AG04450 (cell line): ENCODE measurements at regions not wholly inside any gene's neighbourhood (a gene's known extent, or its start where the extent isn't known, plus 50 kb on each side); places are given as distances from the start of the nearest gene placed in this dataset.

Experiments used
- CTCF ChIA-PET: fragments of 300-600, 350-600 bp; formaldehyde crosslinking; extraction: SDS; loops from one replicate; lab custom pipeline; 2022; ENCODE audit warnings: antibody characterized with exemption, inconsistent platforms; lab: Charles Lee
- POLR2A ChIA-PET: fragments of 350-600 bp; formaldehyde crosslinking; extraction: SDS; loops from one replicate; lab custom pipeline; 2021; ENCODE audit warnings: antibody characterized with exemption, inconsistent platforms; lab: Yijun Ruan, JAX
- DNase-seq: peaks from one replicate; pipeline ENCODE4 v3.0.0-alpha.2; 2011; ENCODE audit warnings: low read depth, low spot score
- H3K27ac ChIP-seq: one replicate; pipeline ENCODE4 v1.5.1; 2012; ENCODE audit warnings: low read depth, low read length, control low read depth
- H3K27me3 ChIP-seq: one replicate; pipeline ENCODE4 v1.6.0; 2012; ENCODE audit warnings: low read length; ENCODE audit not compliant: control insufficient read depth, insufficient read depth
- H3K4me3 ChIP-seq: 2 replicates; pipeline ENCODE4 v1.5.1; 2011; ENCODE audit warnings: mild to moderate bottlenecking, low read depth, low read length, control low read depth
- H3K9me3 ChIP-seq: 2 replicates; pipeline ENCODE4 v1.5.1; 2012; ENCODE audit warnings: low read length; ENCODE audit not compliant: control insufficient read depth, insufficient read depth
- TF ChIP-seq, protein P1 (sequence below): IDR thresholded peaks from 2 replicates; pipeline ENCODE4 v1.5.1; 2011; ENCODE audit warnings: low read depth, low read length, control low read depth, inconsistent platforms

DNA sequence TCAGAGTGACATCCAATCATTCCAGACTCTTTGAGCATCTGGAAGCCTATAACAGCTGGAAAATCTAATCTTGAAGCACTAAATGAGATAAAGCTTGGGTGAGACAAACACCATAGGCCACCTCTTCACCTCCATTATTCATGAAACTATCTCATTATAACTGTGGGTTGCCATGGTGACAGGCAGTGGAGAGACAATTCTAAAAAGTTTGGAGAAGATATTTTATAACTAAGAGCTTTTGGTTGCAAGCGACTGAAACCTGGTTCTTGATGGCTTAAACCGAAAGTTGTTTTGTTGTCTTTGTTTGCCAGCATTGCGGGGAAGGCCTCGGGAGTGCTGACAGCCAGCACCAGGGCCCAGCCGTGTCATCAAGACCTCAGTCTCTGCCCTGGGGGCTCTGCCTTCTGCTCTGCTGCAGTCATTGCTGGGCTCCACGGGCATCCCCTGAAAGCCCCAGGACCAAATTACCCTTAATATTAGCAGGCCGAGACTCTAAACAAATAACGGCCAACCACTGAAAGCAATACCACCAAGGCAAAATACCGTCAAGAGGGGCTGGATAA, 353.6 kb upstream of the SFSWAP start:
- POLR2A ChIA-PET, result no interaction called here
- Histone ChIP-seq H3K27me3 (no peaks in the 10 kb centered on the region), H3K27ac (no peak overlapping the region)

DNA sequence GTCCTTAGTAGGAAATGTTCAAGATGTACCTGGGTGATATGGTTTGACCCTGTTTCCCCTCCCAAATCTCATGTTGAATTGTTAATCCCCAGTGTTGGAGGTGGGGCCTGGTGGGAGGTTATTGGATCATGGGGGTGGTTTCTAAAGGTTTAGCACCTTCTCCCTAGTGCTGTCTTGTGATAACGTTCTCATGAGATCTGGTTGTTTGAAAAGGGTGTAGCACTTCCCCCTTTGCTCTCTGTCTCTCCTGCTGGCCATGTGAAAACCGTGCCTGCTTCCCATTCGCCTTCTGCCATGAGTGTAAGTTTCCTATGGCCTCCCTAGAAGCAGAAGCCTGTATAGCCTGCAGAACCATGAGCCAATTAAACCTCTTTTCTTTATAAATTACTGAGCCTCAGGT, 353.0 kb upstream of the SFSWAP start:
- peaks cover 42% of the 10 kb centered on the region for H3K9me3 ChIP-seq
- TF ChIP-seq, protein P1, sequence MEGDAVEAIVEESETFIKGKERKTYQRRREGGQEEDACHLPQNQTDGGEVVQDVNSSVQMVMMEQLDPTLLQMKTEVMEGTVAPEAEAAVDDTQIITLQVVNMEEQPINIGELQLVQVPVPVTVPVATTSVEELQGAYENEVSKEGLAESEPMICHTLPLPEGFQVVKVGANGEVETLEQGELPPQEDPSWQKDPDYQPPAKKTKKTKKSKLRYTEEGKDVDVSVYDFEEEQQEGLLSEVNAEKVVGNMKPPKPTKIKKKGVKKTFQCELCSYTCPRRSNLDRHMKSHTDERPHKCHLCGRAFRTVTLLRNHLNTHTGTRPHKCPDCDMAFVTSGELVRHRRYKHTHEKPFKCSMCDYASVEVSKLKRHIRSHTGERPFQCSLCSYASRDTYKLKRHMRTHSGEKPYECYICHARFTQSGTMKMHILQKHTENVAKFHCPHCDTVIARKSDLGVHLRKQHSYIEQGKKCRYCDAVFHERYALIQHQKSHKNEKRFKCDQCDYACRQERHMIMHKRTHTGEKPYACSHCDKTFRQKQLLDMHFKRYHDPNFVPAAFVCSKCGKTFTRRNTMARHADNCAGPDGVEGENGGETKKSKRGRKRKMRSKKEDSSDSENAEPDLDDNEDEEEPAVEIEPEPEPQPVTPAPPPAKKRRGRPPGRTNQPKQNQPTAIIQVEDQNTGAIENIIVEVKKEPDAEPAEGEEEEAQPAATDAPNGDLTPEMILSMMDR, result no peak
- H3K27me3 ChIP-seq, result no peaks in the 10 kb centered on the region
- POLR2A ChIA-PET, result no interaction called here
- H3K27ac ChIP-seq, result no peak overlapping the region
- no peak overlapping the region for H3K4me3 ChIP-seq
- CTCF ChIA-PET, result no interaction called here
- no peak for DNase-seq

More for the DNA sequence above, 353.6 kb upstream of the SFSWAP start:
- TF ChIP-seq, protein P1, result no peak
- DNase-seq, result no peak
- Histone ChIP-seq H3K4me3 (no peak overlapping the region), H3K9me3 (peaks cover 48% of the 10 kb centered on the region)
- CTCF ChIA-PET, result no interaction called here

DNA sequence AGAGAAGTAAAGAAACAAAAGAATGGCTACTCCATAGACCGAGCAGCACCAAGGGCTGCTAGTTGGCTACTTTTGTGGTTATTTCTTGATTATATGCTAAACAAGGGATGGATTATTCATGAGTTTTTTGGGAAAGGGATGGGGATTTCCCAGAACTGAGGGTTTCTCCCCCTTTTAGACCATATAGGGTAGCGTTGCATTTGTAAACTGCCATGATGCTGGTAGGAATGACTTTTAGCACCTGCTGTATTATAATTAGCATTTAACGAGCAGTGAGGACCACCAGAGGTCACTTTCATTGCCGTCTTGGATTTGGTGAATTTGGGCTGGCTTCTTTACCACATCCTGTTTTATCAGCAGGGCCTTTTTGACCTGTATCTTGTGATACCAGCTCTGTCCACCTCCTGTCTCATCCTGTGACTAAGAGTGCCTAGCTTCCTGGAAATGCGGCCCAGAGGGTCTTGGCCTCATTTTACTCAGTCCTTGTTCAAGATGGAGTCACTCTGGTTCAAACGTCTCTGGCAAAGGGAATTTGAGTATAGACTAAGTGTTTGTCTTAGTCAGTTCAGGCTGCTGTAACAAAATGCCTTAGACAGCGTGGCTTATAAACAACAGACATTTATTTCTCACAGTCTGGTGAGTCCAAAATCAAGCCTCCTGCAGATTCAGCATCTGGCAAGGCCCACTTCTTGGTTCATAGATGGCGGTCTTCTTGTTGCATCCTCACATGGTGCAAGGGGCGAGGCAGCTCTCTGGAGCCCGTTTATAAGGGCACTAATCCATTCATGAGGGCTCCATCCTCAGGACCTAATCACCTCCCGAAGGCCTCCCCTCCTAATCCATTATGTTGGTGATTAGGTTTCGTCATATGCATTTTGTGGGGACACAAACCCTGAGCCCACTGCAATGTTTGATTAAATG, 348.3 kb upstream of the SFSWAP start:
- TF ChIP-seq, protein P1, result no peak
- Histone ChIP-seq H3K27ac (no peak overlapping the region), H3K9me3 (peaks cover 38% of the 10 kb centered on the region), H3K27me3 (no peaks in the 10 kb centered on the region), H3K4me3 (no peak overlapping the region)
- ChIA-PET CTCF (no interaction called here), POLR2A (no interaction called here)
- DNase-seq, result no peak

DNA sequence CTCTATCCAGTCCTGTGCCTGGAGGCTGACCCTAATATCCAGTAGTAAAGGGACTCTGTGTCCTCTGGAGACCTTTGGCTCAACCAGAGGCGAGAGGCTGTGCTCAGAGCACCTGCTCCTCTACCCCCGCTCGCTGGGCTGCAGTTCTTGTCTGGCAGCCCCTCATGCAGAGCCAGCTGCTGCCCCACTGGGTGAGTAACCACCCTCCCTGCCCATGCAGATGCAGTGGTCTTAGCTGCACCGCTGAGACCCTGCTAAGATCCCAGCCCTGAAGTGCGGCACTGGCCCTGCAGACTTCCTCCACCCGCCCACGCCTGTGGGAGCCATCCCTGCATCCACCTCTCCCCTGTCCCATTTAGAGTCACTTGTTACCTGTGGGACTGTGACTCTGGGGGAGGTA, 347.5 kb upstream of the SFSWAP start:
- CTCF ChIA-PET, result no interaction called here
- TF ChIP-seq, protein P1, result no peak
- DNase-seq, result no peak
- POLR2A ChIA-PET, result no interaction called here
- Histone ChIP-seq H3K4me3 (no peak overlapping the region), H3K9me3 (peaks cover 45% of the 10 kb centered on the region), H3K27me3 (no peaks in the 10 kb centered on the region), H3K27ac (no peak overlapping the region)

DNA sequence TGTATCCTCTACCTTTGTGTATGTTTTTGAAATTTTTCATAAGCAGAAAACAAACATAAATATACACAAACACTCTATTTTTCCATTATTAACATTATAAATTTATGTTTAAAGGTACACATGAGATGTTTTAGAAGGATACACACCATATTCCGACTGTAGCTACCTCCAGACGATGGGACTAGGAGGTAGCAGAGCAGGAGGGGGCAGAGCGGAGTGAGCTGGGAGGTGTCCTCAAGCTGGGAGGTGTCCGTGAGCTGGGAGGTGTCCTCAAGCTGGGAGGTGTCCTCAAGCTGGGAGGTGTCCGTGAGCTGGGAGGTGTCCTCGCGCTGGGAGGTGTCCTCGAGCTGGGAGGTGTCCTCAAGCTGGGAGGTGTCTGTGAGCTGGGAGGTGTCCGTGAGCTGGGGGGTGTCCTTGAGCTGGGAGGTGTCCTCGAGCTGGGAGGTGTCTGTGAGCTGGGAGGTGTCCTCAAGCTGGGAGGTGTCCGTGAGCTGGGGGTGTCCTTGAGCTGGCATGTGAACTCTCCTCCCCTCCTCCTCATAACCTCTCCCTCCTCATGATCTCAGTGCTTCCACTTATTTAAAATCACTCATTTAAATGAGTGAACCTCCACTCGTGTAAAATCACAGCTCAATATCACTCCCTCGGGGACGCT, 346.9 kb upstream of the SFSWAP start:
- CTCF ChIA-PET, result no interaction called here
- H3K27ac ChIP-seq, result peak overlapping the region; percentile 11

More for the DNA sequence above, 346.9 kb upstream of the SFSWAP start:
- TF ChIP-seq, protein P1, result no peak
- DNase-seq, result no peak
- POLR2A ChIA-PET, result no interaction called here
- peaks cover 51% of the 10 kb centered on the region for H3K9me3 ChIP-seq
- H3K27me3 ChIP-seq, result no peaks in the 10 kb centered on the region
- no peak overlapping the region for H3K4me3 ChIP-seq
